SH-SY5Y (cell line): ENCODE measurements at regions not wholly inside any gene's neighbourhood (a gene's known extent, or its start where the extent isn't known, plus 50 kb on each side); places are given as distances from the start of the nearest gene placed in this dataset.

ENCODE experiments used
- GATA2 ChIP-seq: IDR thresholded peaks from 2 replicates; pipeline ENCODE4 v1.6.1; 2011; ENCODE audit warnings: mild to moderate bottlenecking, low read depth, low read length
- GATA3 ChIP-seq: IDR thresholded peaks from 2 replicates; pipeline ENCODE4 v1.6.1; 2011; ENCODE audit warnings: low read depth, mild to moderate bottlenecking, low read length, moderate library complexity

GRCh38 chr3:81080608-81081007 is 680.8 kb downstream of the GBE1 start:
- TF ChIP-seq GATA3 (no peak), GATA2 (no peak)
